GM11168 (cell line): ENCODE measurements at regions not wholly inside any gene's neighbourhood (a gene's known extent, or its start where the extent isn't known, plus 50 kb on each side); places are given as distances from the start of the nearest gene placed in this dataset.

Experiments
- in situ Hi-C: fragments of 300-500 bp; cut with MboI; formaldehyde crosslinking; loops from one replicate; pipeline ENCODE4 v1.12.0; 2022; ENCODE audit warnings: low sequenced_read_pairs; ENCODE audit not compliant: unreplicated experiment

GRCh38 chr12:88642675-88643431, 62.6 kb upstream of the KITLG start:
- in situ Hi-C loops: no loop called here

GRCh38 chr12:88638966-88639760, 58.9 kb upstream of the KITLG start:
- in situ Hi-C loops: no loop called here

- in situ Hi-C loops: no loop called here
These were observed 58.1 kb upstream of the KITLG start for GRCh38 chr12:88638388-88638787.

- in situ Hi-C loops: no loop called here
These were observed 53.7 kb upstream of the KITLG start for GRCh38 chr12:88634008-88634407.

GRCh38 chr12:88633312-88633711, 53.0 kb upstream of the KITLG start:
- in situ Hi-C loops: no loop called here

GRCh38 chr12:88630561-88630960, 50.3 kb upstream of the KITLG start:
- in situ Hi-C loops: no loop called here
